OCI-LY1 (cell line): ENCODE measurements at regions not wholly inside any gene's neighbourhood (a gene's known extent, or its start where the extent isn't known, plus 50 kb on each side); places are given as distances from the start of the nearest gene placed in this dataset.

Source experiments
- H2AFZ ChIP-seq: fragments of 200-600 bp; sonication (generic), shearing (Covaris generic); 2 replicates; pipeline ENCODE4 v1.6.0; 2014; ENCODE audit warnings: antibody characterized with exemption, mild to moderate bottlenecking, low read length
- H3F3A ChIP-seq: fragments of 200-600 bp; sonication (generic), shearing (Covaris generic); 2 replicates; pipeline ENCODE4 v1.6.0; 2014; ENCODE audit warnings: mild to moderate bottlenecking, antibody characterized with exemption, low read length, moderate library complexity; ENCODE audit not compliant: insufficient read depth
- H3K27ac ChIP-seq: fragments of 200-600 bp; sonication (generic); 2 replicates; pipeline ENCODE4 v1.5.1; 2014; ENCODE audit warnings: low read length, mixed run types, mild to moderate bottlenecking, low read depth; ENCODE audit not compliant: poor library complexity, severe bottlenecking
- H3K27me3 ChIP-seq: fragments of 200-600 bp; sonication (generic); 2 replicates; pipeline ENCODE4 v1.6.0; 2014; ENCODE audit warnings: antibody characterized with exemption, mild to moderate bottlenecking, low read length, moderate library complexity; ENCODE audit not compliant: insufficient read depth
- H3K36me3 ChIP-seq: fragments of 200-600 bp; sonication (generic); 2 replicates; pipeline ENCODE4 v1.6.1; 2014; ENCODE audit warnings: mild to moderate bottlenecking, antibody characterized with exemption, low read length, moderate library complexity, mixed read lengths; ENCODE audit not compliant: insufficient read depth
- H3K4me1 ChIP-seq: fragments of 200-600 bp; sonication (generic); 2 replicates; pipeline ENCODE4 v1.5.1; 2014; ENCODE audit warnings: mild to moderate bottlenecking, low read length, moderate library complexity; ENCODE audit not compliant: insufficient read depth, severe bottlenecking
- H3K4me2 ChIP-seq: fragments of 200-600 bp; sonication (generic), shearing (Covaris generic); 2 replicates; pipeline ENCODE4 v1.6.1; 2014; ENCODE audit warnings: low read length
- H3K4me3 ChIP-seq: fragments of 200-600 bp; sonication (generic); 2 replicates; pipeline ENCODE4 v1.5.1; 2014; ENCODE audit warnings: low read length, low read depth, mild to moderate bottlenecking, mixed read lengths; ENCODE audit not compliant: poor library complexity, severe bottlenecking
- H3K79me2 ChIP-seq: fragments of 200-600 bp; shearing (Covaris generic); 2 replicates; pipeline ENCODE4 v1.6.1; 2016; ENCODE audit warnings: mixed run types, low read length, mixed read lengths; ENCODE audit not compliant: insufficient read depth
- H3K9ac ChIP-seq: fragments of 200-600 bp; sonication (generic), shearing (Covaris generic); 2 replicates; pipeline ENCODE4 v1.6.1; 2014; ENCODE audit warnings: mild to moderate bottlenecking, low read length, mixed read lengths
- H3K9me2 ChIP-seq: fragments of 200-600 bp; sonication (generic), shearing (Covaris generic); 2 replicates; pipeline ENCODE4 v1.6.1; 2014; ENCODE audit warnings: low read depth, mild to moderate bottlenecking, low read length, mixed read lengths
- H3K9me3 ChIP-seq: fragments of 200-600 bp; shearing (Covaris generic); 2 replicates; pipeline ENCODE4 v1.6.1; 2014; ENCODE audit warnings: low read length, mixed read lengths
- H4K20me1 ChIP-seq: fragments of 200-600 bp; sonication (generic), shearing (Covaris generic); 2 replicates; pipeline ENCODE4 v1.6.0; 2016; ENCODE audit warnings: mild to moderate bottlenecking, low read length; ENCODE audit not compliant: insufficient read depth
- CTCF ChIP-seq: fragments of 200-600 bp; sonication (generic), shearing (Covaris generic); IDR thresholded peaks from 2 replicates; pipeline ENCODE4 v1.5.1; 2017; ENCODE audit warnings: mild to moderate bottlenecking, antibody characterized with exemption, low read length, moderate library complexity, mixed read lengths
- EZH2 ChIP-seq: fragments of 200-600 bp; sonication (generic), shearing (Covaris generic); IDR thresholded peaks from 2 replicates; pipeline ENCODE4 v1.8.0; 2017; ENCODE audit warnings: borderline replicate concordance, mixed run types, mild to moderate bottlenecking, antibody characterized with exemption, low read length, moderate library complexity, mixed read lengths

DNA sequence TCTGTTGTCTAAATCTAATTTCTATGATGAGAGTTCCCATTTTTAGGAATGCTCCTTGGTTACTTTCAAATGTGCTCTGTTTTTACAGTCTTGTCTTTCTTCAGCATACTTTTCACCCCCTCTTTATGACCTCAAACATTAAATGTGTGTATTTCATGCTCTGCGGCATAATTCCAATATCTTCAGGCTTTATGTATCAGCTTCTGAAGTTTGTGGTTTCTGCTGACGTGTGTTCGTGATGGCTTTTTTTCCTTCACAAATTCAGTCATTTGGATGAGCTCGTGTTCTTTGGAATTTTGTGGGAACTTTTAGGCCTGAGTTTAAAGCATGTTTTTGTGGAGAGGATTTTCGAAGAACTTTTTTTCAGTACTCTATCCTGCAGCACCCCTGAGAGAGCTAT, 97.7 kb upstream of the CHRNA7 start:
- H3K27ac ChIP-seq = no peak overlapping the region
- TF ChIP-seq EZH2 = no peak
- TF ChIP-seq CTCF = no peak
- H3K9ac ChIP-seq = no peak overlapping the region
- H3F3A ChIP-seq = no peaks in the 10 kb centered on the region; the same call in 1 of the 2 replicates
- H3K9me3 ChIP-seq = no peaks in the 10 kb centered on the region
- no peaks in the 10 kb centered on the region for H3K9me2 ChIP-seq
- H3K4me2 ChIP-seq = no peak overlapping the region
- no peaks in the 10 kb centered on the region for H3K27me3 ChIP-seq
- H3K36me3 ChIP-seq = no peaks in the 10 kb centered on the region
- H3K79me2 ChIP-seq = no peaks in the 10 kb centered on the region
- no peaks in the 10 kb centered on the region for H4K20me1 ChIP-seq
- no peak overlapping the region for H2AFZ ChIP-seq
- H3K4me1 ChIP-seq = no peaks in the 10 kb centered on the region
- H3K4me3 ChIP-seq = no peak overlapping the region

- Histone ChIP-seq H3K27ac (no peak overlapping the region), H3K4me3 (no peak overlapping the region), H4K20me1 (no peaks in the 10 kb centered on the region), H3K36me3 (no peaks in the 10 kb centered on the region), H3K27me3 (no peaks in the 10 kb centered on the region), H3K9me3 (no peaks in the 10 kb centered on the region), H3K4me1 (no peaks in the 10 kb centered on the region), H3F3A (no peaks in the 10 kb centered on the region), H3K4me2 (no peak overlapping the region), H3K9ac (no peak overlapping the region), H3K9me2 (no peaks in the 10 kb centered on the region), H2AFZ (no peak overlapping the region), H3K79me2 (no peaks in the 10 kb centered on the region)
- no peak for TF ChIP-seq CTCF
These were observed 95.5 kb upstream of the CHRNA7 start for GRCh38 chr15:31934821-31935220.

GRCh38 chr15:31953478-31953877, 76.8 kb upstream of the CHRNA7 start:
- Histone ChIP-seq H2AFZ (no peak overlapping the region), H3K9ac (no peak overlapping the region), H4K20me1 (no peaks in the 10 kb centered on the region), H3K36me3 (no peaks in the 10 kb centered on the region), H3K79me2 (no peaks in the 10 kb centered on the region), H3K4me3 (no peak overlapping the region), H3K4me2 (no peak overlapping the region), H3F3A (no peaks in the 10 kb centered on the region), H3K9me2 (no peaks in the 10 kb centered on the region; the same call in 1 of the 2 replicates), H3K27me3 (no peaks in the 10 kb centered on the region), H3K27ac (no peak overlapping the region), H3K4me1 (no peaks in the 10 kb centered on the region), H3K9me3 (no peaks in the 10 kb centered on the region)
- no peak for TF ChIP-seq EZH2
- TF ChIP-seq CTCF = no peak
